Glutamatergic neuron (in vitro differentiated cells): ENCODE measurements at regions not wholly inside any gene's neighbourhood (a gene's known extent, or its start where the extent isn't known, plus 50 kb on each side); places are given as distances from the start of the nearest gene placed in this dataset.

ENCODE experiments used
- DNase-seq: peaks from one replicate; pipeline ENCODE4 v3.0.0; 2022
- H3K27ac Mint-ChIP-seq: one replicate; pipeline ENCODE4 v1.8.0; 2020; ENCODE audit warnings: mild to moderate bottlenecking, mixed read lengths, inconsistent platforms; ENCODE audit not compliant: unreplicated experiment
- H3K27me3 Mint-ChIP-seq: one replicate; pipeline ENCODE4 v1.8.0; 2020; ENCODE audit warnings: mild to moderate bottlenecking, moderate library complexity, mixed read lengths, inconsistent platforms; ENCODE audit not compliant: unreplicated experiment
- H3K36me3 Mint-ChIP-seq: one replicate; pipeline ENCODE4 v1.8.0; 2020; ENCODE audit warnings: mild to moderate bottlenecking, mixed read lengths, inconsistent platforms; ENCODE audit not compliant: unreplicated experiment
- H3K4me1 Mint-ChIP-seq: one replicate; pipeline ENCODE4 v1.8.0; 2020; ENCODE audit warnings: mild to moderate bottlenecking, low read depth, mixed read lengths, inconsistent platforms; ENCODE audit not compliant: unreplicated experiment
- H3K4me3 Mint-ChIP-seq: one replicate; pipeline ENCODE4 v1.8.0; 2020; ENCODE audit warnings: mild to moderate bottlenecking, mixed read lengths, inconsistent platforms; ENCODE audit not compliant: unreplicated experiment
- H3K9me3 Mint-ChIP-seq: one replicate; pipeline ENCODE4 v1.8.0; 2020; ENCODE audit warnings: mild to moderate bottlenecking, moderate library complexity, mixed read lengths, inconsistent platforms; ENCODE audit not compliant: unreplicated experiment
- CTCF ChIP-seq: fragments of 200-600 bp; sonication (generic); IDR thresholded peaks from one replicate; pipeline ENCODE4 v1.5.0; 2021; ENCODE audit not compliant: partially characterized antibody, unreplicated experiment

- H3K4me3 Mint-ChIP-seq: no peak overlapping the region
- no peaks in the 10 kb centered on the region for H3K4me1 Mint-ChIP-seq
- no peak for TF ChIP-seq CTCF
- H3K9me3 Mint-ChIP-seq: no peaks in the 10 kb centered on the region
- no peaks in the 10 kb centered on the region for H3K27me3 Mint-ChIP-seq
- no peak for DNase-seq
- H3K27ac Mint-ChIP-seq: no peak overlapping the region
- no peaks in the 10 kb centered on the region for H3K36me3 Mint-ChIP-seq
Observed at GRCh38 chr3:86797946-86798345, 193.0 kb downstream of the VGLL3 start.

- Mint-ChIP-seq H3K4me1 (no peaks in the 10 kb centered on the region), H3K36me3 (no peaks in the 10 kb centered on the region), H3K9me3 (no peaks in the 10 kb centered on the region), H3K4me3 (no peak overlapping the region), H3K27ac (no peak overlapping the region), H3K27me3 (no peaks in the 10 kb centered on the region)
- DNase-seq: no peak
- TF ChIP-seq CTCF: no peak
Observed at GRCh38 chr3:86794361-86795065, 196.4 kb downstream of the VGLL3 start.

GRCh38 chr3:86793786-86794185 is 197.2 kb downstream of the VGLL3 start:
- H3K4me3 Mint-ChIP-seq: no peak overlapping the region
- TF ChIP-seq CTCF: no peak
- no peaks in the 10 kb centered on the region for H3K9me3 Mint-ChIP-seq
- H3K4me1 Mint-ChIP-seq: no peaks in the 10 kb centered on the region
- DNase-seq: no peak
- no peaks in the 10 kb centered on the region for H3K36me3 Mint-ChIP-seq
- no peaks in the 10 kb centered on the region for H3K27me3 Mint-ChIP-seq
- H3K27ac Mint-ChIP-seq: no peak overlapping the region

- TF ChIP-seq CTCF: no peak
- Mint-ChIP-seq H3K4me3 (no peak overlapping the region), H3K27me3 (no peaks in the 10 kb centered on the region), H3K36me3 (no peaks in the 10 kb centered on the region), H3K9me3 (no peaks in the 10 kb centered on the region), H3K4me1 (no peaks in the 10 kb centered on the region), H3K27ac (no peak overlapping the region)
- DNase-seq: no peak
Observed at GRCh38 chr3:86792316-86792715, 198.6 kb downstream of the VGLL3 start.

- Mint-ChIP-seq H3K27me3 (no peaks in the 10 kb centered on the region), H3K27ac (no peak overlapping the region), H3K4me1 (no peaks in the 10 kb centered on the region), H3K4me3 (no peak overlapping the region), H3K36me3 (no peaks in the 10 kb centered on the region), H3K9me3 (no peaks in the 10 kb centered on the region)
- TF ChIP-seq CTCF: no peak
- no peak for DNase-seq
Observed at GRCh38 chr3:86790884-86791549, 199.9 kb downstream of the VGLL3 start.
